Endodermal cell (in vitro differentiated cells): ENCODE measurements at regions not wholly inside any gene's neighbourhood (a gene's known extent, or its start where the extent isn't known, plus 50 kb on each side); places are given as distances from the start of the nearest gene placed in this dataset.
A peak's percentile ranks its signal among the peaks of the same experiment; 100 is the strongest.

Experiments
- DNase-seq: peaks from one replicate; pipeline ENCODE4 v3.0.0-alpha.2; 2017
- H3K27ac ChIP-seq: 2 replicates; pipeline ENCODE4 v1.5.1; 2013; ENCODE audit warnings: mild to moderate bottlenecking, low read depth, low read length, moderate library complexity
- H3K27me3 ChIP-seq: 2 replicates; pipeline ENCODE4 v1.6.1; 2013; ENCODE audit warnings: mild to moderate bottlenecking, low read length, moderate library complexity; ENCODE audit not compliant: insufficient read depth, control insufficient read depth, poor library complexity, severe bottlenecking
- H3K36me3 ChIP-seq: 2 replicates; pipeline ENCODE4 v1.7.0; 2013; ENCODE audit warnings: mild to moderate bottlenecking, low read length, moderate library complexity; ENCODE audit not compliant: control insufficient read depth, insufficient read depth
- H3K4me1 ChIP-seq: one replicate; pipeline ENCODE4 v1.7.0; 2013; ENCODE audit warnings: low read length; ENCODE audit not compliant: control insufficient read depth, insufficient read depth
- H3K4me3 ChIP-seq: 2 replicates; pipeline ENCODE4 v1.5.1; 2013; ENCODE audit warnings: mild to moderate bottlenecking, low read length, moderate library complexity
- H3K9ac ChIP-seq: 2 replicates; pipeline ENCODE4 v1.6.1; 2013; ENCODE audit warnings: mild to moderate bottlenecking, low read length, moderate library complexity; ENCODE audit not compliant: poor library complexity, severe bottlenecking; ENCODE audit errors: extremely low read depth
- H3K9me3 ChIP-seq: 2 replicates; pipeline ENCODE4 v1.6.1; 2013; ENCODE audit warnings: mild to moderate bottlenecking, low read length, moderate library complexity; ENCODE audit not compliant: control insufficient read depth
- H3K27ac Mint-ChIP-seq: 2 replicates; pipeline ENCODE4 v1.8.0; 2020; ENCODE audit warnings: mixed read lengths
- H3K27me3 Mint-ChIP-seq: 2 replicates; pipeline ENCODE4 v1.8.0; 2021; ENCODE audit warnings: mild to moderate bottlenecking, mixed read lengths; ENCODE audit not compliant: insufficient read depth
- H3K36me3 Mint-ChIP-seq: 2 replicates; pipeline ENCODE4 v1.8.0; 2020; ENCODE audit warnings: low read depth, mixed read lengths
- H3K4me1 Mint-ChIP-seq: 2 replicates; pipeline ENCODE4 v1.8.0; 2020; ENCODE audit warnings: mixed read lengths
- H3K4me3 Mint-ChIP-seq: 2 replicates; pipeline ENCODE4 v1.8.0; 2020; ENCODE audit warnings: mild to moderate bottlenecking, moderate library complexity, mixed read lengths
- H3K9me3 Mint-ChIP-seq: 2 replicates; pipeline ENCODE4 v1.8.0; 2020; ENCODE audit warnings: mild to moderate bottlenecking, mixed read lengths
- CTCF ChIP-seq: fragments of 200-600 bp; sonication (generic); conservative IDR thresholded peaks from 2 replicates; pipeline ENCODE4 v1.5.0; 2021; ENCODE audit warnings: antibody characterized with exemption, mild to moderate bottlenecking
- WGBS, 2 experiments: methylation state at CpG; one replicate each; pipeline versions ENCODE4 v1.1.5 to v1.1.7; 2013; ENCODE audit warnings: missing lambda C conversion rate in 2 of 2, mixed read lengths in 1 of 2; ENCODE audit not compliant: insufficient coverage in 1 of 2, insufficient read length in 1 of 2; 5-methylcytosine and 5-hydroxymethylcytosine counted together

GRCh38 chr5:2266641-2267240 lies 384.0 kb upstream of the IRX4 start:
- no peaks in the 10 kb centered on the region for H3K9me3 ChIP-seq
- Mint-ChIP-seq H3K27me3 (no peaks in the 10 kb centered on the region), H3K4me1 (no peaks in the 10 kb centered on the region), H3K9me3 (peaks cover 2% of the 10 kb centered on the region), H3K36me3 (no peaks in the 10 kb centered on the region), H3K4me3 (no peak overlapping the region), H3K27ac (no peak overlapping the region)
- no peaks in the 10 kb centered on the region for H3K36me3 ChIP-seq
- no peak overlapping the region for H3K9ac ChIP-seq
- H3K27me3 ChIP-seq, result no peaks in the 10 kb centered on the region
- peak; percentile 13 for DNase-seq
- WGBS, 2 experiments, result 87 to 90% methylated on average over 2 to 9 of the region's 9 CpGs
- no peak overlapping the region for H3K27ac ChIP-seq
- TF ChIP-seq CTCF, result no peak
- no peak overlapping the region for H3K4me3 ChIP-seq
- no peaks in the 10 kb centered on the region for H3K4me1 ChIP-seq

GRCh38 chr5:2265341-2265740 lies 382.6 kb upstream of the IRX4 start:
- H3K27me3 ChIP-seq, result no peaks in the 10 kb centered on the region
- peaks cover 2% of the 10 kb centered on the region for H3K9me3 Mint-ChIP-seq
- no peak overlapping the region for H3K4me3 ChIP-seq
- no peaks in the 10 kb centered on the region for H3K27me3 Mint-ChIP-seq
- H3K27ac ChIP-seq, result no peak overlapping the region
- H3K9me3 ChIP-seq, result no peaks in the 10 kb centered on the region
- H3K4me1 Mint-ChIP-seq, result no peaks in the 10 kb centered on the region
- no peak overlapping the region for H3K4me3 Mint-ChIP-seq
- 88 to 90% methylated on average over 4 to 10 of the region's 11 CpGs for WGBS, 2 experiments
- H3K4me1 ChIP-seq, result no peaks in the 10 kb centered on the region
- DNase-seq, result no peak
- TF ChIP-seq CTCF, result no peak
- no peak overlapping the region for H3K9ac ChIP-seq
- no peaks in the 10 kb centered on the region for H3K36me3 ChIP-seq
- H3K36me3 Mint-ChIP-seq, result no peaks in the 10 kb centered on the region
- no peak overlapping the region for H3K27ac Mint-ChIP-seq

- Mint-ChIP-seq H3K27ac (no peak overlapping the region), H3K4me3 (no peak overlapping the region), H3K27me3 (no peaks in the 10 kb centered on the region), H3K9me3 (peaks cover 2% of the 10 kb centered on the region), H3K4me1 (no peaks in the 10 kb centered on the region), H3K36me3 (no peaks in the 10 kb centered on the region)
- Histone ChIP-seq H3K27me3 (no peaks in the 10 kb centered on the region), H3K9me3 (no peaks in the 10 kb centered on the region), H3K4me1 (no peaks in the 10 kb centered on the region), H3K9ac (no peak overlapping the region), H3K36me3 (no peaks in the 10 kb centered on the region), H3K4me3 (no peak overlapping the region), H3K27ac (no peak overlapping the region)
- peak; percentile 47 for DNase-seq
- 90 to 94% methylated on average over 12 of the region's 12 CpGs for WGBS, 2 experiments
- no peak for TF ChIP-seq CTCF
Measured at GRCh38 chr5:2263763-2264162, 381.0 kb upstream of the IRX4 start.
